ENCODE measurements at regions not wholly inside any gene's neighbourhood (a gene's known extent, or its start where the extent isn't known, plus 50 kb on each side); places are given as distances from the start of the nearest gene placed in this dataset.
"Not testable (repeated sequence)": the region's sequence is repeated elsewhere in the genome, so short reads cannot be mapped to it uniquely, and the experiment has no call there.

DNA sequence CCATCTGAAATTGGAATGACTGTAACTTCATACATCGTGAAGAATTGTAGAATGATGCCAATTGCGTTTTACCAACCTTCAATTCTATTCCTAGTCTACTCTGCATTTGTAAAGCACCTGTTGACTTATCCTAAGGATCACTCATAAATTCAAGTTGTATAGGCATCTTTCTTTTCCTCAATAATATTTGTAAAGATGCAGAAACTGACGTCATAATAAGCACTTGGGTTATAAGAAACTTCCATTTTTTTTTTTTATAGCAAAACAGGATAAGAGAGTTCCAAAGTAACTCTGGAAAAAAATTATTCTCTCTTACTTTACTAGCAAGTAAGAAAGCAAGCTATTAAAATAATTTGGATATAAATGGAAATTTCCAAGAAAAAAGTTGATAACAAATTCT, 1377.4 kb upstream of the ACVR2A start:
- no peak for DNase-seq (ENCODE audit: low read depth)

DNA sequence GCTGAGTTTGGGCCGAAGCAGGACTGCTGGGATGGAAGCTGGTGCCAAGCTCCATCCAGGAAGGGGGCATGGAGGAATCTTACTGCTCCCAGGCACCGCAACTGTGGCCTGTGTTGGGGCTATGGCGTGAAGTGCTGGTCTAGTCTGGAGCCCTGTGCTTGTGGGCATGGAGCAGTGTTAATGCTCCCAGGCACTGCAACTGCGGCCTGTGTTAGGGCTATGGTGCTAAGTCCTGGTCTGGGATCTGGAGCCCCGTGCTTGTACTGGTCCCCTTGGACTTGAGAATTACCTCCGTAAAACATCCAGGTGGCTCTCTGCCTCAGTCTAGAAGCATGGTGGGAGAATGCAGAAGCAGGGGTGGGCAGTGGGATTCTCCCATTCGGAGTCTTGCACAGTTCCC, 1379.4 kb upstream of the ACVR2A start:
- no peak for DNase-seq (ENCODE audit: low read depth)

DNA sequence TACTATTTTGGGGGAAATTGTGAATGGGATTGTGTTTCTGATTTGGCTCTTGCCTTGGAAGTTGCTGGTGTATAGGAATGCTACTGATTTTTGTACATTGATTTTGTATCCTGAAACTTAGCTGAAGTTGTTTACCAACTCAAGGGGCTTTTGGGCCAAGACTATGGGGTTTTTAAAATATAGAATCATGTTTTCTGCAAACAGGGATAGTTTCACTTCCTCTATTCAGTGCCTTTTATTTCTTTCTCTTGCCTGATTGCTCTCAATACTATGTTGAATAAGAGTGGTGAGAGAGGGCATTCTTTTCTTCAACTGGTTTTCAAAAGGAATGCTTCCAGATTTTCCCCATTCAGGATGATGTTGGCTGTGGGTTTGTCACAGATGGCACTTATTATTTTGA, 1383.8 kb upstream of the ACVR2A start:
- no peak for DNase-seq (ENCODE audit: low read depth)

DNA sequence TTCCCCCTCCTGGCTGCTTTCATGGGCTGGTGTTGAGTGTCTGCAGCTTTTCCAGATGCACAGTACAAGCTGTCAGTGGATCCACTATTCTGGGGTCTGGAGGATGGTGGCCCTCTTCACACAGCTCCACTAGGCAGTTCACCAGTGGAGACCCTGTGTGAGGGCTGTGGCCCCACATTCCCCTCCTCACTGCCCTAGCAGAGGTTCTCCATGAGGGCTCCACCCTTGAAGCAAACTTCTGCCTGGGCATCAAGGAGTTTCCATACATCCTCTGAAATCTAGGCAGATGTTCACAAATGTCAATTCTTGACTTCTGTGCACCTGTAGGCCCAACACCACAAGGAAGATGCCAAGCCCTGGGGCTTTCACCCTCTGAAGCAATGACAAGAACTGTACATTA, 1386.2 kb upstream of the ACVR2A start:
- no peak for DNase-seq (ENCODE audit: low read depth)

DNA sequence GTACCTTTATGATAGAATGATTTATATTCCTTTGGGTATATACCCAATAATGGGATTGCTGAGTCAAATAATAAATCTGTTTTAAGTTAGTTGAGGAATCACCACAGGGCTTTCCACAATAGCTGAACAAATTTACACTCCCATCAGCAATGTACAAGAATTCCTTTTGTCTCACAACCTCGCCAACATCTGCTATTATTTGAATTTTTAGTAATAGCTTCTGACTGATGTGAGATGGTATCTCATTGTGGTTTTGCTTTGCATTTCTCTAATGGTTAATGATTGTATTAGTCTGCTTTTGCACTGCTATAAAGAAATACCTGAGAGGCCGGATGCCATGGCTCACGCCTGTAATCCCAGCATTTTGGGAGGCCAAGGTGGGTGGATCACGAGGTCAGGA, 1387.6 kb upstream of the ACVR2A start:
- DNase-seq (ENCODE audit: low read depth): no peak

DNA sequence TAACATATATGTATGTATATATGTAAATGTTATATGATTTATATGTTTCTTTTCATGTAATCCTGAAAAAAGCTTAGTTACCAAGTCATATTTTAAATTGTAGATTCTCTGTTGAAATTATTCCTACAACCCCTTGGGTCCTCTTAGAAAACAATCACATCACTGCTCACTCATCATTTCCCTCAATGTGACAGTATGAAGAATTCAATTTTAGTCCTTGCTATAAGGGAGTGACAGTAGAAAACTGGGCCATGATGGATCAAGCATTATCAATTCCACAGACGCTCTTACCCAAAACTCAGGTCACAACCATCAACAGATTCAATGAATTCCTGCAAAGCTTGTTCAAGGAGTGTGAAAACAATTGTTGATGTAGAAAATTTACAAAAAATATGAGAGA, 1389.5 kb upstream of the ACVR2A start:
- DNase-seq (ENCODE audit: low read depth): no peak

DNA sequence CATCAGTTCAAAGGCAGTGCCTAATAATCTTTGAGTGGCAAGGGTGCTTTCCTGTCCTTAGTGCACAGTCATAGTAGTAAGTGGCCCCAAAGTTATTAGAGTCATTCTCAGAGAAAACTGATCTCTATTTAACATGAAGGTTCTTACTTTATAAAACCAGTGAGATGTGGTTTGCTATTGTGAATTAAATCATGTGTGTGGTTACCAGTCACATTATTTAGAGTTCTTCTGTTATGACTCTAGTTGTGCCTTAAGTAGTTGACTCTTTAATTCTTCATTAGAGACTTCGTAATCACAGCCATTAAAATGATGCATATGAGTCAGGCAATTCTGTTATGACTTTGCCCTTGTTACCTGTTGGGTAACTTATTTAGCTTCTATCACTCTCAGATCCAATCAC, 1392.9 kb upstream of the ACVR2A start:
- no peak for DNase-seq (ENCODE audit: low read depth)

DNA sequence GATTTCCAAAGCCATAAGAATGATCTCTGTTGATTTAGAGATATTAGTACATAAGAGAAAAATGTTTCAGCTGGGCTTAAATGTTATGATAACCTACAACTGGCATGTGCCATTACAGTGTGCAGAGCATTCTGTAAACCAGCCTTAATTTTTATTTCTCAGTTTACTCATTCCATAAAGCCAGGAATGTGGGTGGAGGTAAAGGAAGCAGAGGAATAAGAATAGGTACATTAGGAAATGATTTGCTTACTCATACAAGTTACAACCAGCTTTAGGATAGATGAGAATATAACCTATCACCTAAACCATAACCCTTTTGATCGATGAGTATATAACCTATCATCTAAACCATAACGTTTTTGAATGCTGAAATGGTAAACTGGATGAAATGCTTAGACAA, 1394.7 kb upstream of the ACVR2A start:
- DNase-seq (ENCODE audit: low read depth): no peak

DNA sequence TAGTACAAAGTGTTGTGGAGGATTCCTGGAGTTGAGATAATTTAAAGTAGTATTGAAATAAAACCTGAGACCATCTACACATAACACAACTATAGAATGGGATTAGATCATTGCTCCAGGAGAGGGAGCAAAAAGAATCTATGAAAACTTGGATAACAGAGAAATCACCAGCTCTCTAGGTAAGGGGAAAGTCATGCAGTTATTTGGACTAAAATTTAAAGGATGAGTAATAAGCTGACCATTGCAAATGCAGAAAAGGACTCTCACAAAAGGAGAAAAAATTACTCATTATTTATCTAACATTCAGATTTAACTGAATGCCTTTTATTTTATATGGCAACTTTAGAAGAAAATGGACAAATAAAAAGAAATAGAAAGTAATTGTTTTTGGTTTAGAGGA, 1399.8 kb upstream of the ACVR2A start:
- DNase-seq (ENCODE audit: low read depth): no peak

DNA sequence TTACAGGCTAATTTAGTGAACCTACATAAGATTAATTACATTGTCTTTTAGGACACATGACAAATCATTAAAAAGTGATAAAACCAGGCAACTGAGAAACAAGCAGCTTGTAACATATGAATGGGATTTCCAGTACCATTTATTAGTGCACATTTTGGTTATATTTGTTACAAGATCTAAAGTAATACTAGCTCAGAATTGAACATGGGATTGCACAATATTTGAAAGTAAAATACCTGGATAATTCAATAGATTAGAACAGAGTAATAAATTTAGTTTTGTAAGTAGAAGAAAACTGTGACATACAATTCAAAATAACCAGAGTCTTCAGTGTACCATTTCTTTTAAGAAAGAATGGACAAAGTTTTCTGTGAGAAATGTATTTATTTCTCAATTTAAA, 1400.7 kb upstream of the ACVR2A start:
- DNase-seq (ENCODE audit: low read depth): no peak

DNA sequence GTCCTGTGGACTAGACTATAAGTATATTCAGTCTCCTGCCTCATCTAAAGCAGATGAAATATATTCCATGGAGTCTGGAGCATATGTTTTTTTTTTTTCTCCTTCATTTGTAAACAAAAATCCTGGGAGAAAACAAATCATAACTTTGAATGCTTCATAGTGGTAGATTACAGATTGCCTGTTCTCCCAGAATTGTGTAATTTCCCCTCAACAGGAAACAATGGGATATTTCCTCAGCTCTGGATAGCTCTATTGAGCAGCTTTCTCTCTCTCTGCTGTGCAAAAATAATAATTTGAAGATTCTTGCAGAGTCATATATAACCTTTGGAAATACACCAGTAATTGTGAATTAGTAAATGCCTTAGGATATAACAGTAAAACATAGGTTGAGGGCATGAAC, 1406.6 kb upstream of the ACVR2A start:
- no peak for DNase-seq (ENCODE audit: low read depth)

DNA sequence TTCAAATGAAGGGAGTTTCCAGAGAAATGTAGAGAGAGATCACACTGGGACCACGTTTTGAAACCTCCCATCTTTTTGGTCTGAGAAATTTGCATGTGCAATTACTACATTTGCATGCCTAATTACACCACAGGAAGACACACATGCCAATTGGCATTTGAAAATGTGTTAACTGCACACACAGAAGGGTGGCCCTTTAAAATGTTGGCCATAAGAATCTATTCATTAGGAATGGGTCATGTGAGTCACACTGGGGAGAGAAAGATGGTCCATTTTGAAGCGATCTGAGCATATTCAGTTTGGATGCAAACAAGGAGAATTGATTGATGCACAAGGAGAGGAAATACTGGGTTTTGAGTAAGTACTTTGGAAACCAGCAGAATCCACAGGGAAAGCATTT, 1407.1 kb upstream of the ACVR2A start:
- no peak for DNase-seq (ENCODE audit: low read depth)

DNA sequence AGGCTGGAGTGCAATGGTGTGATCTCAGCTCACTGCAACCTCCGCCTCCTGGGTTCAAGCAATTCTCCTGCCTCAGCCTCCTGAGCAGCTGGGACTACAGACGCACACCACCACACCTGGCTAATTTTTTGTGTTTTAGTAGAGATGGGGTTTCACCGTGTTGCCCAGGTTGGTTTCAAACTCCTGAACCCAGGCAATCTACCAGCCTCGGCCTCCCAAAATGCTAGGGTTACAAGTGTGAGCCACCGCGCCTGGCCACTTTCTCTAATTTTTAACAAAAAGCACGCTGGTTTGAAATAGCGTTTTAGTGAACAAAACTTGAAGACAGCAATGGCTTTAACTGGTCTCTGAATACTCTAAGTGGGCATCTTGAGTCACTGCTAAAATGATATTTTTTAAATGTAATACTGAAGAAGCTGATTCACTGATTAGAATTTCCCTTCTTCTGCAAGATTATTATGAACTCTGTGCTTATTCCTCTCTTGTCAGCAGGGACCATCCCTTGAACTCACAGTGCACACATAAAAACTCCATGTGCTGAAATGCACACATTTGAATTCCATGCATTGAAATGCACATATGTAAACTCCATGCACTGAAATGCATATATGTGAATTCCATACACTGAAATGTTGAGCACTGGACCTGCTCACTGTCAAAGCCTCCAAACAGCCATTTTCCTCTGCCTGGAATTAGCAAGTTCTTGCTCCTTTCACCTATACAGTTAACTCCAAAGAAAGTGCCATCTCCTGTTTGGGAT, 1411.5 kb upstream of the ACVR2A start:
- no peak for DNase-seq (ENCODE audit: low read depth)

DNA sequence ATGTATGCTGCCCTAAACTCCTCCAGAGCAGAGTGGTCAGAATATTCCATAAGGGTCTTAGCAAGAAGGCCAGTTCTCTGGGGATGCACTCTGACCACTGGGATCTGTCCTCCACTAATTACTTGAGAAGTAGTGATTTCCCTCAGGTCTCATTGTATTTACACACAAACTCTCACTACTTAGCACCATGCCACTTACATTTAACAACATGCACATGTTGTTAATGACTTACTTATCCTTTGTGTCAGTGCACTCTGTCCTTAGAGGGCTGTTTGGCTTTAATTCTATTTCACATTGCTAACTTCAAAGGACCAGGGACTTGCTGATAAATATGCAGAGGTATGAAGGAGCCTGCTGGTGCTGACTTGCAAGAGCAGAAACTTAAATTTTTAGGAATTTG, 1415.5 kb upstream of the ACVR2A start:
- no peak for DNase-seq (ENCODE audit: low read depth)

DNA sequence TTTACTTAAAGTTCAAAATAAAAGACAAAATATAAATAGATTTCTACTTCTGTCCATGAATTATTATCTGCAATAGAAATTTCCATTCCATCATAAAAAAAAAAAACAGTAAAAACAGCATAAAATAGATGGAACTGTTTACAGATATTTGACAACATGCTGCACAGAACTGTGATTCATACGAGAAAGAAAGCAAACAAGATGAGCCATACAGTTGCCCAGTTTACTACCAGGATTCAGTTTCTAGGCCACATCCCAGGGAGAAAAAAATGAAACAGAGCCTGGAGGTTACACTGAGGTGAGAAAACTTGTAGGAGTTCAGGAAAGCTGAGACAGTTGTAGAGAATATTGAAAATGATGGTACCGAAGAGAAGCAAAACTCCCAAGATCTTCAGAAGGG, 1426.9 kb upstream of the ACVR2A start:
- DNase-seq (ENCODE audit: low read depth): no peak

DNA sequence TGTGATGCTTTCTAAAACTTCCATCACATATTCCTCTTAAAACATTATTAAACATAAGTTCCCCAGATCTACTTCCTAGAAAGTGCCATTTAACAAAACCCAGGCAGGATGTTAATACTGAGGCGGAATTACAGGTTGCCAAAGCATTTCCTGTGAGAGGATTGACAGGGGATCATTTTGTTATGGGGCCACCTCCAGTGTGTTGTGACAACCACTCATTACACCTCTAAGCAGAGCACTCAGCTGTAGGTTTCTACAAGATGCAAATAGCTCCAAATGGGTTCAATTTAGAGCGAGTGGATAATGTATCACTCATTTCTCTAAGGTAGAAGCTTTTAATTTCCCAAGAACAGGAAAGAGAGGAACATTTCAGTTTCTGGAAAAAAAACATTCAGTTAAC, 1429.5 kb upstream of the ACVR2A start:
- no peak for DNase-seq (ENCODE audit: low read depth)

DNA sequence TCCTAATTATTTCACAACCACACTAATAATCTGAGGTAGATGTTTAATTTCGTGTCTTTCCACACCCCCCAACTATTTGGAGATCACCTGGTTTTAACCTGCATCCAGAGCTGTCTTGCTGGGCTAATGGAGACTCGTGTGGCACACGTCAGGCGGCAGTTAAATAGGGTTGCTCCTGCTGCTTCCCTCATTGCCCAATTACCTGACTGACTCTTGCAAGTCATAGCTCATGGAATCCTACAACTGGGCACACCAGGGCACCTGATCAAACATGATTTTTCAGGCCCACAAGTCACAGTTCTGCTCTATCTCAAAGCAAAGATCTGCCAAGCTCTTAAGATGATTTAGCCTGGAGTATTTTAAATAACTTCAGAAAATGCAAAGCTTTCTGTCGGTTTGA, 1430.4 kb upstream of the ACVR2A start:
- DNase-seq (ENCODE audit: low read depth): no peak

DNA sequence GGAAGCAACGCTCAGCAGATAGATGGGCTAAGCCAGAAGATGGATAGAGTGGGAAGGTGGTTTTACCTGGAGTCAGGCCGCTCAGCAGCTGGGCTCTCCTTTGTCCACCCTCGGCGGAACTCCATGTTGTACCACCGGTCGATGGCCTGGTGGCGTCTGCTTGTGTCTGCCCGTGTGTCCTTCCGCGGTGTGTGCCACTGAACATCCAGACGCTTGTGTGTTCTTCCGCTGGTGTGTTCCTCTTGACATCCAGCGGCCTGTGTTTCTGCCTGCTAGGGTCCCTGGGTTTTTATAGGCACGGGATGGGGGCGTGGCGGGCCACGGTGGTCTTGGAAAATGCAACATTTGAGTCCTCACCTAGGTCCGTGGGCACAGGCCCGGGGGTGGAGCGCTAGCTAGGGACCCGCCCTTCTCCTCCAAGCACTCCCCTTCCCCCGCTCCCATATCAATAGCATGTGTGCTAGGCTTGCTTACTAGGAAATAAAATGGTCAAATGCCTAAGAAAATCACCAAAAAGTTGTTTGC, 1431.7 kb upstream of the ACVR2A start:
- DNase-seq (ENCODE audit: low read depth): no peak

DNA sequence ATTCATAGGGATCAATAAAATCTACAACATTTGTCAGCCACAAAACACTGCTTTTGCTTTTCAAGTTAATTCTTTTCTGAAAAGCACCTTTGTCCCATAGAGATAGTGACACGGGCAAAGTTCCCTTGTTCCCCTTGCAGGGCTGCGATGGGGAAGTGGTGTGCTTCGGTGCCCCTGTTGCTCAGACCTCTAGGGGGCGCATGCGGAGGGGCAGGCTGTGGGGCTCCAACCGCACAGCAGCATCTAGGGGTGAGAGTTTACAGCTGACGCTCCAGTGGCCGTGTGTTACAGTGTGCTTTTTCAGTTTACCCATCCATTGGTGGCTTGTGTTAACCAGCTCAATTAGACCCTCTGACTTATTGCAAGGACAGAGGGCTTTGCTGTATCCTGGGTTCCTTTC, 1432.2 kb upstream of the ACVR2A start:
- no peak for DNase-seq (ENCODE audit: low read depth)

DNA sequence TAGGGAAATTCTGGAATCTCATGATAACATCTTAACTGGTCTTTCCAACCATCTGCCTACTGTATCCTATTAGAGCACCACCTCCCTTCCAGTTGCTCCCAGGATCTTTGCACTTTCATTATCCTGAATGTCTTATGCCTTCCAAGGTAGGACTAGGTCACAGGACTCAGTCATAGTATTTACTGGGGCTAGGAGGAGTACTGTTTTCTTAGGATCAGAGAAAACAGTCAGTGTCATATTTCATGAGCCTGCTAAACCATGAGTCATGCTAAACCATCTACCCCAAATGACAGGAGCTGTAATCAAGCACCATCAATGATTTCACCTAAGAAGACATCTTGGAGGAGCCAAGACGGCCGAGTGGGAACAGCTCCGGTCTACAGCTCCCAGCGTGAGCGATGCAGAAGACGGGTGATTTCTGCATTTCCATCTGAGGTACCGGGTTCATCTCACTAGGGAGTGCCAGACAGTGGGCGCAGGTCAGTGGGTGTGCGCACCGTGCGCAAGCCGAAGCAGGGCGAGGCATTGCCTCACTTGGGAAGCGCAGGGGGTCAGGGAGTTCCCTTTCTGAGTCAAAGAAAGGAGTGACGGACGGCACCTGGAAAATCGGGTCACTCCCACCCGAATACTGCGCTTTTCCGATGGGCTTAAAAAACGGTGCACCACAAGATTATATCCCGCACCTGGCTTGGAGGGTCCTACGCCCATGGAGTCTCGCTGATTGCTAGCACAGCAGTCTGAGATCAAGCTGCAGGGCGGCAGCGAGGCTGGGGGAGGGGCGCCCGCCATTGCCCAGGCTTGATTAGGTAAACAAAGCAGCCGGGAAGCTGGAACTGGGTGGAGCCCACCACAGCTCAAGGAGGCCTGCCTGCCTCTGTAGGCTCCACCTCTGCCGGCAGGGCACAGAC, 1439.2 kb upstream of the ACVR2A start:
- not testable (repeated sequence) for DNase-seq (ENCODE audit: low read depth)

DNA sequence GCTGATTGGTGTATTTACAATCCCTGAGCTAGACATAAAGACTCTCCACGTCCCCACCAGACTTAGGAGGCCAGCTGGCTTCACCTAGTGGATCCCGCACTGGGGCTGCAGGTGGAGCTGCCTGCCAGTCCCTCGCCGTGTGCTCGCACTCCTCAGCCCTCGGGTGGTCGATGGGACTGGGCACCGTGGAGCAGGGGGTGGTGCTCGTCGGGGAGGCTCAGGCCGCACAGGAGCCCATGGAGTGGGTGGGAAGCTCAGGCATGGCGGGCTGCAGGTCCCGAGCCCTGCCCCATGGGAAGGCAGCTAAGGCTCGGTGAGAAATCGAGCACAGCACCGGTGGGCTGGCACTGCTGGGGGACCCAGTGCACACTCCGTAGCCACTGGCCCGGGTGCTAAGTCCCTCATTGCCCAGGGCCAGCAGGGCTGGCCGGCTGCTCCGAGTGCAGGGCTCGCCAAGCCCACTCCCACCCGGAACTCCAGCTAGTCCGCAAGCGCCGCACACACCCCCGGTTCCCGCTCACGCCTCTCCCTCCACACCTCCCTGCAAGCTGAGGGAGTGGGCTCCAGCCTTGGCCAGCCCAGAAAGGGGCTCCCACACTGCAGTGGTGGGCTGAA, 1441.2 kb upstream of the ACVR2A start:
- not testable (repeated sequence) for DNase-seq (ENCODE audit: low read depth)

DNA sequence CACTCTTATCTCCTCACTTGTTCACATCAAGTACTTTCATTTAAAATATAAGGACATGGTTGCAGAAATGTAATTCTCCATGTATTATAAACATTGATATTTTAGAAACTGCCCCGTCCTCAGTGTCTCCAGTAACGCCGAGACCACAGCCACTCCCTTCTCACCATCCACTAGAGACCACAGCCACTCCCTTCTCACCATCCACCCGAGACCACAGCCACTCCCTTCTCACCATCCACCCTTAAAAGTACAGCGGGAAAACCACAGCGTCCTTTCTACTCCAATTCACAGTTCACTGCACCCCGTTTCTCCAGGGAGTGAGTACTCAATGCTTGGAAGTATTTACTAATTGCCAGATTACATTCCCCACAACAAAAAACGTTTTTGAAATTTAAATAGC, 1452.2 kb upstream of the ACVR2A start:
- no peak for DNase-seq (ENCODE audit: low read depth)

DNA sequence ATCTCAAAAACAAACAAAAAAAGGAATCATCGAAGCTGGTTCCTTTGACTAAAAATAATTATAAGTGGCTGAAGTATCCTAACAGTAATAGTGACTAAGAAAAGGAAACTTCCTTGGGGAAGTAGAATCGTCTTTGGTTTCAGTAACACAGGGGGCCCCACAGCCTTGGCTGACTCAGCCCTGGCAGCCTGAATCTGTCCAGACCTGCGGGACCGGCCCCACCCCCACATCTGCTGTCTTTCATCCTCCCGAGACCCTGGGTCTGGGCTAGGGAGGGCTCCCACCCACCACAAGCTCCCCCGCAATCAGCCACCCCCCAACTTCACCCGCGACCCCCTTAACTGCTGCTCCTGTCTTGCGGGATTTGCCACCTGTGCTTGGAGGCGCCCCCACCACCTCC, 1452.6 kb upstream of the ACVR2A start:
- no peak for DNase-seq (ENCODE audit: low read depth)
